ENCODE measurements at regions not wholly inside any gene's neighbourhood (a gene's known extent, or its start where the extent isn't known, plus 50 kb on each side); places are given as distances from the start of the nearest gene placed in this dataset.

- Histone ChIP-seq H4K8ac (replicated peaks; ENCODE audit: insufficient read length, low read depth, low read length) (no peak overlapping the region), H3K4me1 (ENCODE audit: insufficient read depth, low read length) (no peaks in the 10 kb centered on the region), H2AFZ (ENCODE audit: low read length) (no peak overlapping the region), H4K20me1 (ENCODE audit: control insufficient read depth, insufficient read depth, insufficient read length) (no peaks in the 10 kb centered on the region), H3K18ac (ENCODE audit: insufficient read length, low read depth, low read length) (no peak overlapping the region), H2BK120ac (ENCODE audit: low read depth, low read length, poor library complexity, severe bottlenecking) (no peak overlapping the region), H3K56ac (ENCODE audit: insufficient read length, low read depth, low read length) (no peak overlapping the region), H3K23me2 (ENCODE audit: insufficient read length, low read depth, low read length, poor library complexity, severe bottlenecking) (no peaks in the 10 kb centered on the region), H2BK15ac (ENCODE audit: low read depth, low read length) (no peak overlapping the region), H3K79me1 (ENCODE audit: insufficient read depth, low read depth, low read length, poor library complexity, severe bottlenecking) (no peaks in the 10 kb centered on the region), H3K27ac (ENCODE audit: insufficient read length, low read depth, low read length) (no peak overlapping the region), H3K4ac (ENCODE audit: low read depth, low read length) (no peak overlapping the region), H3K9ac (ENCODE audit: extremely low read depth, insufficient read length, low read length) (no peak overlapping the region), H3K9me3 (ENCODE audit: control insufficient read depth, low read depth, low read length) (no peaks in the 10 kb centered on the region), H3K27me3 (ENCODE audit: insufficient read depth, low read length) (no peaks in the 10 kb centered on the region), H3T11ph (ENCODE audit: low read length) (no peak overlapping the region), H3K23ac (ENCODE audit: insufficient read length, low read depth, low read length) (no peak overlapping the region), H2AK5ac (ENCODE audit: insufficient read length, low read length) (no peak overlapping the region), H2BK5ac (ENCODE audit: insufficient read length, low read length) (no peak overlapping the region), H4K5ac (ENCODE audit: insufficient read length, low read depth, low read length) (no peak overlapping the region), H2BK20ac (ENCODE audit: low read depth, low read length, poor library complexity, severe bottlenecking) (no peak overlapping the region), H3K4me2 (ENCODE audit: insufficient read depth, insufficient read length, low read length) (no peak overlapping the region), H3K14ac (ENCODE audit: insufficient read depth, low read length) (no peak overlapping the region), H4K91ac (ENCODE audit: insufficient read length, low read depth, low read length) (no peak overlapping the region), H2BK12ac (ENCODE audit: insufficient read length, low read depth, low read length) (no peak overlapping the region), H3K79me2 (ENCODE audit: insufficient read depth, low read length) (no peaks in the 10 kb centered on the region)
- H3K9me3 Mint-ChIP-seq: peaks cover 2 to 6% of the 10 kb centered on the region in 2 experiments; a peak in 2 of 5 replicates
- DNase-seq: no peak
- no peak for TF ChIP-seq CTCF (conservative IDR thresholded peaks at IDR 0.05)
- H3K36me3 Mint-ChIP-seq (ENCODE audit: insufficient read depth in 1 of 3, low read depth in 3 of 3): no peaks in the 10 kb centered on the region
- H3K27me3 Mint-ChIP-seq (ENCODE audit: low read depth): no peaks in the 10 kb centered on the region
- no peak overlapping the region for H3K27ac Mint-ChIP-seq
- no CpG with 5 or more reads among the region's 16 CpGs for WGBS (ENCODE audit: extremely low coverage, insufficient read length, low lambda C conversion rate)
- H3K4me3 Mint-ChIP-seq: no peak overlapping the region
- peaks cover 0 to 10% of the 10 kb centered on the region in 2 experiments; a peak in 2 of 4 replicates for H3K4me1 Mint-ChIP-seq
Measured at GRCh38 chr7:55731931-55732330, 130.6 kb downstream of the SEPTIN14 start.
